ENCODE measurements at regions not wholly inside any gene's neighbourhood (a gene's known extent, or its start where the extent isn't known, plus 50 kb on each side); places are given as distances from the start of the nearest gene placed in this dataset.

DNA sequence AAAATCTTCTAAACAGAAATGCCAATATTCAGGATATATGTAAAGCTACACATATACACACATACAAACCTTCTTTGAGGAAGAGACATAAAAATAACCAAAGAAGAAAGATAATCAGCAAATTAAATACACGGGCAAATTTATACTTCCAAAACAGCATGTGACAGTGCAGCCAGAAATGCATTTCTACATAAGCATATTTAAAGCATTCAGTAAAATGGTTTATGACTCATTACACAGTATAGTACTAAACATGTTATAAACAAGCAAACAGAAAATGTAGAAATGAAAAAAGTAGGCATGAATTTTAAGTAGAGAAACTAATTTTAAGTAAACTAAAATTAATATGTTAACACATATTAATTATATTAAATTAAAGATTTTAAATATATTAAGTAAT lies 1717.2 kb downstream of the OTOL1 start:
- H3K9me3 ChIP-seq (ENCODE audit: low read length): peaks cover 1% of the 10 kb centered on the region; the same call in 1 of the 2 replicates
- H3K9ac ChIP-seq (ENCODE audit: low read length): no peak overlapping the region
- H3K4me1 ChIP-seq (ENCODE audit: insufficient read depth, low read length, severe bottlenecking): no peaks in the 10 kb centered on the region
- no peak overlapping the region for H3K27ac ChIP-seq (ENCODE audit: low read depth, low read length, poor library complexity, severe bottlenecking)
- H3K9me2 ChIP-seq (ENCODE audit: low read depth, low read length): no peaks in the 10 kb centered on the region; the same call in 1 of the 2 replicates
- no peaks in the 10 kb centered on the region for H3K79me2 ChIP-seq (ENCODE audit: insufficient read depth, low read length)
- H3K36me3 ChIP-seq (ENCODE audit: insufficient read depth, low read length): no peaks in the 10 kb centered on the region
- no peaks in the 10 kb centered on the region for H4K20me1 ChIP-seq (ENCODE audit: insufficient read depth, low read length)
- no peaks in the 10 kb centered on the region for H3F3A ChIP-seq (ENCODE audit: insufficient read depth, low read length)
- H3K4me2 ChIP-seq (ENCODE audit: low read length): no peak overlapping the region
- H2AFZ ChIP-seq (ENCODE audit: low read length): no peak overlapping the region
- no peak overlapping the region for H3K4me3 ChIP-seq (ENCODE audit: low read depth, low read length, poor library complexity, severe bottlenecking)
- H3K27me3 ChIP-seq (ENCODE audit: insufficient read depth, low read length): no peaks in the 10 kb centered on the region
- TF ChIP-seq, protein P1, sequence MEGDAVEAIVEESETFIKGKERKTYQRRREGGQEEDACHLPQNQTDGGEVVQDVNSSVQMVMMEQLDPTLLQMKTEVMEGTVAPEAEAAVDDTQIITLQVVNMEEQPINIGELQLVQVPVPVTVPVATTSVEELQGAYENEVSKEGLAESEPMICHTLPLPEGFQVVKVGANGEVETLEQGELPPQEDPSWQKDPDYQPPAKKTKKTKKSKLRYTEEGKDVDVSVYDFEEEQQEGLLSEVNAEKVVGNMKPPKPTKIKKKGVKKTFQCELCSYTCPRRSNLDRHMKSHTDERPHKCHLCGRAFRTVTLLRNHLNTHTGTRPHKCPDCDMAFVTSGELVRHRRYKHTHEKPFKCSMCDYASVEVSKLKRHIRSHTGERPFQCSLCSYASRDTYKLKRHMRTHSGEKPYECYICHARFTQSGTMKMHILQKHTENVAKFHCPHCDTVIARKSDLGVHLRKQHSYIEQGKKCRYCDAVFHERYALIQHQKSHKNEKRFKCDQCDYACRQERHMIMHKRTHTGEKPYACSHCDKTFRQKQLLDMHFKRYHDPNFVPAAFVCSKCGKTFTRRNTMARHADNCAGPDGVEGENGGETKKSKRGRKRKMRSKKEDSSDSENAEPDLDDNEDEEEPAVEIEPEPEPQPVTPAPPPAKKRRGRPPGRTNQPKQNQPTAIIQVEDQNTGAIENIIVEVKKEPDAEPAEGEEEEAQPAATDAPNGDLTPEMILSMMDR (IDR thresholded peaks at IDR 0.05; ENCODE audit: low read length): no peak
- TF ChIP-seq EZH2 (IDR thresholded peaks at IDR 0.05; ENCODE audit: borderline replicate concordance, low read length): no peak

DNA sequence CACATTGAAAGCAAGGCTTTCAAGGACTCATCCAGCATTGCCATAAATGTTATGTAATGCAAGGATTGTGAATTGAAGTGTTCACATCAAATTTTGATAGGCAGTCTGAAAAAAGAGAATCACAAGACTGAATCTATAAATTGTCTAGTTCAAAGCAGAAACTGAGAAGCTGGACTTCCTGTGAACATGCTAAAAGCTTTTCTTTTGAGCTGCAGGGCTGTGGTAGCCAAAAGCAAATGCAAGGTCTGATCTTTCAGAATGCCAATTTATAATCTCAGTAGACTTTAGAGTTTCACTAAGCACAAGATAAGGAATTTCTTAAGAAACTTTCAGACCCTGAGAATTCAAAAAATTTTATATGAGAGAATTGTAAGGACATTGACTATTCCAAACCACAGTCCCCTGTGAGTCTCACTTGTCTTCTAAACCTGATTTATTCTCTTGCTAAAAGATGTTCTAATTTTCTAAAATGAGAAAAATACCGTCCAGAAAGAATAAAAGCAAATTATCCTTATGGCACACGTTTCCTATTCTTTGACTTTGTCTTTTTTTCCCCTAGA lies 1700.3 kb downstream of the OTOL1 start:
- Histone ChIP-seq H3K27me3 (ENCODE audit: insufficient read depth, low read length) (no peaks in the 10 kb centered on the region), H3K9me2 (ENCODE audit: low read depth, low read length) (no peaks in the 10 kb centered on the region; the same call in 1 of the 2 replicates), H4K20me1 (ENCODE audit: insufficient read depth, low read length) (no peaks in the 10 kb centered on the region), H3K4me1 (ENCODE audit: insufficient read depth, low read length, severe bottlenecking) (no peaks in the 10 kb centered on the region), H3F3A (ENCODE audit: insufficient read depth, low read length) (no peaks in the 10 kb centered on the region), H3K79me2 (ENCODE audit: insufficient read depth, low read length) (no peaks in the 10 kb centered on the region), H3K27ac (ENCODE audit: low read depth, low read length, poor library complexity, severe bottlenecking) (no peak overlapping the region), H3K4me2 (ENCODE audit: low read length) (no peak overlapping the region), H3K4me3 (ENCODE audit: low read depth, low read length, poor library complexity, severe bottlenecking) (no peak overlapping the region), H3K36me3 (ENCODE audit: insufficient read depth, low read length) (no peaks in the 10 kb centered on the region), H3K9me3 (ENCODE audit: low read length) (no peaks in the 10 kb centered on the region), H2AFZ (ENCODE audit: low read length) (no peak overlapping the region), H3K9ac (ENCODE audit: low read length) (no peak overlapping the region)
- no peak for TF ChIP-seq EZH2 (IDR thresholded peaks at IDR 0.05; ENCODE audit: borderline replicate concordance, low read length)
- TF ChIP-seq, protein P1 (IDR thresholded peaks at IDR 0.05; ENCODE audit: low read length): no peak

DNA sequence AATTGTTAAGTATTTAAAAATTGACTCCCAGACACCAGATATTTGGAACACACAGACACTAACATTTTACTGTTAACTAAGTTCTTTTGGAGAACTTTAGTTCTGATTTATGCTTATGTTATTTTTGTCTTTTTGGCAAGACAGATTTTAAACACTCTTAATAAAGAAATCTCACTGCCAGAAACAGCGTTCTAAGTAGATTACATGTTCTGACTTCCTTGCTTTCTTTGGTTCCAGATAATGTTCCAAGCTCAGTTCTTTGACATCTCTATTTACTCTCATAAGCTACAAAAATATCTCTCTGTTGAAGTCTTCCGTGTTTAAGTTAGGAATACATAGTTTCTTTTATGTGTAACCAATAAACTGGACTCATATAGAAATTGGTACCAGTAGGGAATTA lies 1699.6 kb downstream of the OTOL1 start:
- Histone ChIP-seq H3K4me2 (ENCODE audit: low read length) (no peak overlapping the region), H3K9me2 (ENCODE audit: low read depth, low read length) (no peaks in the 10 kb centered on the region; the same call in 1 of the 2 replicates), H3K9me3 (ENCODE audit: low read length) (no peaks in the 10 kb centered on the region), H3K27ac (ENCODE audit: low read depth, low read length, poor library complexity, severe bottlenecking) (no peak overlapping the region), H3K4me3 (ENCODE audit: low read depth, low read length, poor library complexity, severe bottlenecking) (no peak overlapping the region), H3K9ac (ENCODE audit: low read length) (no peak overlapping the region), H3K27me3 (ENCODE audit: insufficient read depth, low read length) (no peaks in the 10 kb centered on the region), H3K79me2 (ENCODE audit: insufficient read depth, low read length) (no peaks in the 10 kb centered on the region), H3K36me3 (ENCODE audit: insufficient read depth, low read length) (no peaks in the 10 kb centered on the region), H3K4me1 (ENCODE audit: insufficient read depth, low read length, severe bottlenecking) (no peaks in the 10 kb centered on the region), H2AFZ (ENCODE audit: low read length) (no peak overlapping the region), H4K20me1 (ENCODE audit: insufficient read depth, low read length) (no peaks in the 10 kb centered on the region), H3F3A (ENCODE audit: insufficient read depth, low read length) (no peaks in the 10 kb centered on the region)
- TF ChIP-seq, protein P1 (IDR thresholded peaks at IDR 0.05; ENCODE audit: low read length): no peak
- no peak for TF ChIP-seq EZH2 (IDR thresholded peaks at IDR 0.05; ENCODE audit: borderline replicate concordance, low read length)
